ENCODE measurements at regions not wholly inside any gene's neighbourhood (a gene's known extent, or its start where the extent isn't known, plus 50 kb on each side); places are given as distances from the start of the nearest gene placed in this dataset.

DNA sequence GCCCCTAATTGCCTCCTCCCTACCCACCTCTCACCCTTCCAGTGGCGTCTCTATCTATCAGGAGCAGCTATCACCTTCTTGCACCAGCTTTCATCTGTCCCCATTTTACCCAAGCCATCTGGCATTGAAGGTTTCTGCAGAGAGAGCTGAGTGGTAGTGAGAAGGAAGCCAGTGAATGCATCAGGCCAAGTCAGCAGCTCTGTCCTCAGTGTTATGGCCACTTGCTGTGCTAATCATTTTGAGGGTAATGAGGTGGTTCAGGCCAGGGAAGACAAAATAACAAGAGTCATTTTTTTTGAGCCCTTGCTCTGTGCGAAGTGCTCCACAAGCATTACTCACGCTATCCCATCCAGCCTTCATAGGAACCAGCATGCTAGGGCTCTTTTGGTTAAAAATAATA is 164.7 kb downstream of the SUDS3 start:
- TF ChIP-seq, protein P1, sequence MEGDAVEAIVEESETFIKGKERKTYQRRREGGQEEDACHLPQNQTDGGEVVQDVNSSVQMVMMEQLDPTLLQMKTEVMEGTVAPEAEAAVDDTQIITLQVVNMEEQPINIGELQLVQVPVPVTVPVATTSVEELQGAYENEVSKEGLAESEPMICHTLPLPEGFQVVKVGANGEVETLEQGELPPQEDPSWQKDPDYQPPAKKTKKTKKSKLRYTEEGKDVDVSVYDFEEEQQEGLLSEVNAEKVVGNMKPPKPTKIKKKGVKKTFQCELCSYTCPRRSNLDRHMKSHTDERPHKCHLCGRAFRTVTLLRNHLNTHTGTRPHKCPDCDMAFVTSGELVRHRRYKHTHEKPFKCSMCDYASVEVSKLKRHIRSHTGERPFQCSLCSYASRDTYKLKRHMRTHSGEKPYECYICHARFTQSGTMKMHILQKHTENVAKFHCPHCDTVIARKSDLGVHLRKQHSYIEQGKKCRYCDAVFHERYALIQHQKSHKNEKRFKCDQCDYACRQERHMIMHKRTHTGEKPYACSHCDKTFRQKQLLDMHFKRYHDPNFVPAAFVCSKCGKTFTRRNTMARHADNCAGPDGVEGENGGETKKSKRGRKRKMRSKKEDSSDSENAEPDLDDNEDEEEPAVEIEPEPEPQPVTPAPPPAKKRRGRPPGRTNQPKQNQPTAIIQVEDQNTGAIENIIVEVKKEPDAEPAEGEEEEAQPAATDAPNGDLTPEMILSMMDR (conservative IDR thresholded peaks at IDR 0.05): no peak
- WGBS, 2 experiments (ENCODE audit: insufficient coverage in 1 of 2, insufficient read length in 1 of 2): 93 to 100% methylated on average over 2 to 3 of the region's 3 CpGs
- no peak overlapping the region for H3K27ac ChIP-seq (ENCODE audit: low read depth, low read length)

DNA sequence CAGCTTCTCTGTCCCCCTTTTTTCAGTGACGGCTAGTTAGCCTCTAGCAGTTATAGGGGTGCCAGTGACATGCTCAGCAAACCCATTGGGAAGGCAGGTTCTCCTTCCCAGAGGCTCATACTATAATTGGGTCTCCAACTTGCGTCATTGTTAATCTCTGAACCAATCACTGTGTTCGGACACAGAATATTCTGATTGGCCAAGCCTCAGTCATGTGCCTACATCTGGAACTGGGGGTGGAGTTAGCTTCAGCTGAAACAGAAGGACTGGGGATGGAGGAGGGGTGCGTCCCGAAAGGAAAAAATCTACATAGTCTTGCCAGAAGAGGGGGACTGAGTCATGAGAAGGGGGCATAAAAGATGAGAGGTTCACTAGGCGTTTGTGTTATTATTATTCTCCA is 165.6 kb downstream of the SUDS3 start:
- no peaks in the 10 kb centered on the region for H3K9me3 ChIP-seq (ENCODE audit: control insufficient read depth, low read length)
- H3K27ac ChIP-seq (ENCODE audit: low read depth, low read length): no peak overlapping the region
- H3K4me1 Mint-ChIP-seq: peaks cover 19% of the 10 kb centered on the region
- DNase-seq: no peak
- H3K4me1 ChIP-seq (ENCODE audit: control insufficient read depth, insufficient read depth, low read length): peaks cover 4% of the 10 kb centered on the region
- H3K27me3 ChIP-seq (ENCODE audit: control insufficient read depth, insufficient read depth, low read length, poor library complexity, severe bottlenecking): no peaks in the 10 kb centered on the region
- H3K4me3 ChIP-seq (ENCODE audit: low read length): no peak overlapping the region
- TF ChIP-seq, protein P1 (conservative IDR thresholded peaks at IDR 0.05): no peak
- H3K36me3 ChIP-seq (ENCODE audit: control insufficient read depth, insufficient read depth, low read length): no peaks in the 10 kb centered on the region
- H3K27me3 Mint-ChIP-seq (ENCODE audit: insufficient read depth): no peaks in the 10 kb centered on the region
- 92 to 100% methylated on average over 2 to 6 of the region's 6 CpGs for WGBS, 2 experiments (ENCODE audit: insufficient coverage in 1 of 2, insufficient read length in 1 of 2)
- H3K4me3 Mint-ChIP-seq: no peak overlapping the region
- H3K36me3 Mint-ChIP-seq (ENCODE audit: low read depth): no peaks in the 10 kb centered on the region
- no peak overlapping the region for H3K27ac Mint-ChIP-seq
- H3K9me3 Mint-ChIP-seq: no peaks in the 10 kb centered on the region
- H3K9ac ChIP-seq (ENCODE audit: extremely low read depth, low read length, poor library complexity, severe bottlenecking): no peak overlapping the region

More for the DNA sequence above, 164.7 kb downstream of the SUDS3 start:
- peaks cover 28% of the 10 kb centered on the region for H3K4me1 Mint-ChIP-seq
- Histone ChIP-seq H3K4me3 (ENCODE audit: low read length) (no peak overlapping the region), H3K27me3 (ENCODE audit: control insufficient read depth, insufficient read depth, low read length, poor library complexity, severe bottlenecking) (no peaks in the 10 kb centered on the region), H3K9ac (ENCODE audit: extremely low read depth, low read length, poor library complexity, severe bottlenecking) (no peak overlapping the region), H3K9me3 (ENCODE audit: control insufficient read depth, low read length) (no peaks in the 10 kb centered on the region), H3K36me3 (ENCODE audit: control insufficient read depth, insufficient read depth, low read length) (no peaks in the 10 kb centered on the region), H3K4me1 (ENCODE audit: control insufficient read depth, insufficient read depth, low read length) (peaks cover 4% of the 10 kb centered on the region)
- H3K36me3 Mint-ChIP-seq (ENCODE audit: low read depth): no peaks in the 10 kb centered on the region
- H3K27ac Mint-ChIP-seq: no peak overlapping the region
- H3K4me3 Mint-ChIP-seq: no peak overlapping the region
- H3K9me3 Mint-ChIP-seq: no peaks in the 10 kb centered on the region
- no peaks in the 10 kb centered on the region for H3K27me3 Mint-ChIP-seq (ENCODE audit: insufficient read depth)
- no peak for DNase-seq

DNA sequence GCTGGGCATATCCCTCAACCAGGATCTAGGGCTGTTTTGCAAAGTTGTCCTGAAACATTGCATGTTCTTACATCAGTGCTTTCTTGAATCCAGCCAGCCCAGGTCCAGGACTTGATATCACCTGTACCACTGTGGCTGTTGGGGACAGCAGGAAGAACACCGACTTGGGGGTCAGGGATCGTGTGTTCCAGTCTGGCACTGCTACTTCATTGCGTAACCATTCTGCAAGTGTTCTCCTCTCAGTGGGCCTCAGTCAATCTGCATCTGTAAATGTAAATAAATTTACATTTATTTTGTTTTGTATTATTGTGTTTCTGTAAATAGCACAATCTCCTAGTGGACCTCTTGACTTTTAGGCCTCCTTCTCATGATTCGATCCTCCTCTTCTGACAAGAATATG is 167.3 kb downstream of the SUDS3 start:
- TF ChIP-seq, protein P1 (conservative IDR thresholded peaks at IDR 0.05): no peak
- Histone ChIP-seq H3K36me3 (ENCODE audit: control insufficient read depth, insufficient read depth, low read length) (no peaks in the 10 kb centered on the region), H3K27ac (ENCODE audit: low read depth, low read length) (no peak overlapping the region), H3K9me3 (ENCODE audit: control insufficient read depth, low read length) (no peaks in the 10 kb centered on the region), H3K4me3 (ENCODE audit: low read length) (no peak overlapping the region), H3K27me3 (ENCODE audit: control insufficient read depth, insufficient read depth, low read length, poor library complexity, severe bottlenecking) (no peaks in the 10 kb centered on the region), H3K9ac (ENCODE audit: extremely low read depth, low read length, poor library complexity, severe bottlenecking) (no peak overlapping the region), H3K4me1 (ENCODE audit: control insufficient read depth, insufficient read depth, low read length) (no peaks in the 10 kb centered on the region)
- Mint-ChIP-seq H3K36me3 (ENCODE audit: low read depth) (no peaks in the 10 kb centered on the region), H3K4me3 (no peak overlapping the region), H3K27me3 (ENCODE audit: insufficient read depth) (no peaks in the 10 kb centered on the region), H3K27ac (no peak overlapping the region), H3K4me1 (peaks cover 12% of the 10 kb centered on the region), H3K9me3 (peaks cover 5% of the 10 kb centered on the region)
- DNase-seq: no peak
- WGBS, 2 experiments (ENCODE audit: insufficient coverage in 1 of 2, insufficient read length in 1 of 2): 96 to 100% methylated on average over 2 to 4 of the region's 4 CpGs
